ENCODE measurements at regions not wholly inside any gene's neighbourhood (a gene's known extent, or its start where the extent isn't known, plus 50 kb on each side); places are given as distances from the start of the nearest gene placed in this dataset.

GRCh38 chr4:92182006-92182735 lies 121.6 kb upstream of the GRID2 start:
- no peaks in the 10 kb centered on the region for H3K27me3 Mint-ChIP-seq (ENCODE audit: low read depth, unreplicated experiment)
- H3K27ac ChIP-seq (ENCODE audit: low read depth, low read length), result no peak overlapping the region
- H3K36me3 ChIP-seq (ENCODE audit: insufficient read depth, low read length), result no peaks in the 10 kb centered on the region
- H2AFZ ChIP-seq (ENCODE audit: low read depth, low read length), result no peak overlapping the region
- no peaks in the 10 kb centered on the region for H3K4me1 ChIP-seq (ENCODE audit: insufficient read depth, low read length)
- H3K9me3 Mint-ChIP-seq (ENCODE audit: unreplicated experiment), result no peaks in the 10 kb centered on the region
- no peak for TF ChIP-seq EZH2 (IDR thresholded peaks at IDR 0.05; ENCODE audit: insufficient read depth, low read length)
- no peak for TF ChIP-seq CTCF (IDR thresholded peaks at IDR 0.05; ENCODE audit: insufficient read depth, low read depth, low read length)
- no peak overlapping the region for H3K9ac ChIP-seq (ENCODE audit: low read length)
- H3K79me2 ChIP-seq (ENCODE audit: insufficient read depth, low read length), result no peaks in the 10 kb centered on the region
- no peak overlapping the region for H3K4me3 ChIP-seq (ENCODE audit: insufficient read depth, low read depth, low read length)
- H3K4me1 Mint-ChIP-seq (ENCODE audit: low read depth, unreplicated experiment), result no peaks in the 10 kb centered on the region
- no peaks in the 10 kb centered on the region for H3K27me3 ChIP-seq (ENCODE audit: insufficient read depth, low read length)
- peaks cover 7% of the 10 kb centered on the region for H3K9me3 ChIP-seq (ENCODE audit: insufficient read depth, low read depth, low read length)
- no peak overlapping the region for H3K4me2 ChIP-seq (ENCODE audit: low read length)
- H3K36me3 Mint-ChIP-seq (ENCODE audit: low read depth, unreplicated experiment), result no peaks in the 10 kb centered on the region
- no peak overlapping the region for H3K4me3 Mint-ChIP-seq (ENCODE audit: unreplicated experiment)
- no peak for FAIRE-seq
- no peaks in the 10 kb centered on the region for H4K20me1 ChIP-seq (ENCODE audit: insufficient read depth, low read length)
- no peak for DNase-seq (ENCODE audit: low read depth)
- no peak overlapping the region for H3K27ac Mint-ChIP-seq (ENCODE audit: unreplicated experiment)

- Histone ChIP-seq H3K27me3 (ENCODE audit: insufficient read depth, low read length) (no peaks in the 10 kb centered on the region), H3K27ac (ENCODE audit: low read depth, low read length) (no peak overlapping the region), H2AFZ (ENCODE audit: low read depth, low read length) (no peak overlapping the region), H3K79me2 (ENCODE audit: insufficient read depth, low read length) (no peaks in the 10 kb centered on the region), H3K4me2 (ENCODE audit: low read length) (no peak overlapping the region), H3K9me3 (ENCODE audit: insufficient read depth, low read depth, low read length) (peaks cover 7% of the 10 kb centered on the region), H3K4me3 (ENCODE audit: insufficient read depth, low read depth, low read length) (no peak overlapping the region), H3K4me1 (ENCODE audit: insufficient read depth, low read length) (no peaks in the 10 kb centered on the region), H3K9ac (ENCODE audit: low read length) (no peak overlapping the region), H4K20me1 (ENCODE audit: insufficient read depth, low read length) (no peaks in the 10 kb centered on the region), H3K36me3 (ENCODE audit: insufficient read depth, low read length) (no peaks in the 10 kb centered on the region)
- Mint-ChIP-seq H3K9me3 (ENCODE audit: unreplicated experiment) (no peaks in the 10 kb centered on the region), H3K27me3 (ENCODE audit: low read depth, unreplicated experiment) (no peaks in the 10 kb centered on the region), H3K4me1 (ENCODE audit: low read depth, unreplicated experiment) (no peaks in the 10 kb centered on the region), H3K27ac (ENCODE audit: unreplicated experiment) (no peak overlapping the region), H3K36me3 (ENCODE audit: low read depth, unreplicated experiment) (no peaks in the 10 kb centered on the region), H3K4me3 (ENCODE audit: unreplicated experiment) (no peak overlapping the region)
- no peak for DNase-seq (ENCODE audit: low read depth)
- no peak for TF ChIP-seq EZH2 (IDR thresholded peaks at IDR 0.05; ENCODE audit: insufficient read depth, low read length)
- no peak for TF ChIP-seq CTCF (IDR thresholded peaks at IDR 0.05; ENCODE audit: insufficient read depth, low read depth, low read length)
- no peak for FAIRE-seq
Measured at GRCh38 chr4:92182736-92183407, 120.9 kb upstream of the GRID2 start.

GRCh38 chr4:92183825-92184224 lies 119.9 kb upstream of the GRID2 start:
- no peak overlapping the region for H3K9ac ChIP-seq (ENCODE audit: low read length)
- Mint-ChIP-seq H3K9me3 (ENCODE audit: unreplicated experiment) (no peaks in the 10 kb centered on the region), H3K27ac (ENCODE audit: unreplicated experiment) (no peak overlapping the region), H3K4me1 (ENCODE audit: low read depth, unreplicated experiment) (no peaks in the 10 kb centered on the region), H3K4me3 (ENCODE audit: unreplicated experiment) (no peak overlapping the region), H3K36me3 (ENCODE audit: low read depth, unreplicated experiment) (no peaks in the 10 kb centered on the region), H3K27me3 (ENCODE audit: low read depth, unreplicated experiment) (no peaks in the 10 kb centered on the region)
- peaks cover 7% of the 10 kb centered on the region for H3K9me3 ChIP-seq (ENCODE audit: insufficient read depth, low read depth, low read length)
- TF ChIP-seq EZH2 (IDR thresholded peaks at IDR 0.05; ENCODE audit: insufficient read depth, low read length), result no peak
- no peak for TF ChIP-seq CTCF (IDR thresholded peaks at IDR 0.05; ENCODE audit: insufficient read depth, low read depth, low read length)
- no peak overlapping the region for H2AFZ ChIP-seq (ENCODE audit: low read depth, low read length)
- no peaks in the 10 kb centered on the region for H3K27me3 ChIP-seq (ENCODE audit: insufficient read depth, low read length)
- no peak overlapping the region for H3K4me3 ChIP-seq (ENCODE audit: insufficient read depth, low read depth, low read length)
- no peak overlapping the region for H3K4me2 ChIP-seq (ENCODE audit: low read length)
- H3K79me2 ChIP-seq (ENCODE audit: insufficient read depth, low read length), result no peaks in the 10 kb centered on the region
- no peak for FAIRE-seq
- no peak for DNase-seq (ENCODE audit: low read depth)
- H3K36me3 ChIP-seq (ENCODE audit: insufficient read depth, low read length), result no peaks in the 10 kb centered on the region
- no peak overlapping the region for H3K27ac ChIP-seq (ENCODE audit: low read depth, low read length)
- no peaks in the 10 kb centered on the region for H3K4me1 ChIP-seq (ENCODE audit: insufficient read depth, low read length)
- no peaks in the 10 kb centered on the region for H4K20me1 ChIP-seq (ENCODE audit: insufficient read depth, low read length)
